ENCODE measurements at regions not wholly inside any gene's neighbourhood (a gene's known extent, or its start where the extent isn't known, plus 50 kb on each side); places are given as distances from the start of the nearest gene placed in this dataset.

DNA sequence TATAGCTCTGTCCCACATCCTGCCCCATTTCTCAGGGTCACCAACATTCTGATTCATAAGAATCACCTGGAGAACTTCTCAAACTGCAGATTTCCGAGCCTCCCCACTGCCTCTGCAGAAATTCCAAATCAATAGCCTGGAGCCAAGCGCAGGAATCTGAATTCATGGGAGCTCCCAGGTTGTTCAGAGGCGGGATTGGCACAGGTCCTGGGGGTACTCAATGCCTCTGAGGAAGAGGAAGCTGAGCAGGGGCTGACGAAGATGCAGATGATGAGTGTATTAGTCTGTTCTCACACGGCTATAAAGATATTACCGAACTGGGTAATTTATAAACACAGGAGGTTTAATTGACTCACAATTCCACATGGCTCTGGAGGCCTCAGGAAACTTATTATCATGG lies 455.5 kb downstream of the MATN1 start:
- no peaks in the 10 kb centered on the region for H3K27me3 ChIP-seq (ENCODE audit: control insufficient read depth in 4 of 4, insufficient read depth in 4 of 4, low read length in 3 of 4)
- no peak overlapping the region for H3K27ac ChIP-seq (ENCODE audit: low read depth in 1 of 2, low read length in 2 of 2)
- 85% methylated on average over 6 of the region's 6 CpGs for WGBS
- TF ChIP-seq JUND (IDR thresholded peaks at IDR 0.05), result no peak
- no peak for TF ChIP-seq HNF4A (conservative IDR thresholded peaks at IDR 0.05)
- TF ChIP-seq, protein P1, sequence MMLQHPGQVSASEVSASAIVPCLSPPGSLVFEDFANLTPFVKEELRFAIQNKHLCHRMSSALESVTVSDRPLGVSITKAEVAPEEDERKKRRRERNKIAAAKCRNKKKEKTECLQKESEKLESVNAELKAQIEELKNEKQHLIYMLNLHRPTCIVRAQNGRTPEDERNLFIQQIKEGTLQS (IDR thresholded peaks at IDR 0.05), result no peak
- TF ChIP-seq, protein P2, sequence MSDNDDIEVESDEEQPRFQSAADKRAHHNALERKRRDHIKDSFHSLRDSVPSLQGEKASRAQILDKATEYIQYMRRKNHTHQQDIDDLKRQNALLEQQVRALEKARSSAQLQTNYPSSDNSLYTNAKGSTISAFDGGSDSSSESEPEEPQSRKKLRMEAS (IDR thresholded peaks at IDR 0.05), result no peak
- no peak for TF ChIP-seq TAF1 (conservative IDR thresholded peaks at IDR 0.05)
- TF ChIP-seq EGR1 (IDR thresholded peaks at IDR 0.05; ENCODE audit: low read depth in 2 of 2), result no peak
- TF ChIP-seq RAD21 (IDR thresholded peaks at IDR 0.05), result no peak
- TF ChIP-seq GABPA (IDR thresholded peaks at IDR 0.05 in 1 of 2, conservative IDR thresholded peaks at IDR 0.05 in 1 of 2), result no peak
- TF ChIP-seq FOXA2 (IDR thresholded peaks at IDR 0.05), result no peak
- TF ChIP-seq, protein P3, sequence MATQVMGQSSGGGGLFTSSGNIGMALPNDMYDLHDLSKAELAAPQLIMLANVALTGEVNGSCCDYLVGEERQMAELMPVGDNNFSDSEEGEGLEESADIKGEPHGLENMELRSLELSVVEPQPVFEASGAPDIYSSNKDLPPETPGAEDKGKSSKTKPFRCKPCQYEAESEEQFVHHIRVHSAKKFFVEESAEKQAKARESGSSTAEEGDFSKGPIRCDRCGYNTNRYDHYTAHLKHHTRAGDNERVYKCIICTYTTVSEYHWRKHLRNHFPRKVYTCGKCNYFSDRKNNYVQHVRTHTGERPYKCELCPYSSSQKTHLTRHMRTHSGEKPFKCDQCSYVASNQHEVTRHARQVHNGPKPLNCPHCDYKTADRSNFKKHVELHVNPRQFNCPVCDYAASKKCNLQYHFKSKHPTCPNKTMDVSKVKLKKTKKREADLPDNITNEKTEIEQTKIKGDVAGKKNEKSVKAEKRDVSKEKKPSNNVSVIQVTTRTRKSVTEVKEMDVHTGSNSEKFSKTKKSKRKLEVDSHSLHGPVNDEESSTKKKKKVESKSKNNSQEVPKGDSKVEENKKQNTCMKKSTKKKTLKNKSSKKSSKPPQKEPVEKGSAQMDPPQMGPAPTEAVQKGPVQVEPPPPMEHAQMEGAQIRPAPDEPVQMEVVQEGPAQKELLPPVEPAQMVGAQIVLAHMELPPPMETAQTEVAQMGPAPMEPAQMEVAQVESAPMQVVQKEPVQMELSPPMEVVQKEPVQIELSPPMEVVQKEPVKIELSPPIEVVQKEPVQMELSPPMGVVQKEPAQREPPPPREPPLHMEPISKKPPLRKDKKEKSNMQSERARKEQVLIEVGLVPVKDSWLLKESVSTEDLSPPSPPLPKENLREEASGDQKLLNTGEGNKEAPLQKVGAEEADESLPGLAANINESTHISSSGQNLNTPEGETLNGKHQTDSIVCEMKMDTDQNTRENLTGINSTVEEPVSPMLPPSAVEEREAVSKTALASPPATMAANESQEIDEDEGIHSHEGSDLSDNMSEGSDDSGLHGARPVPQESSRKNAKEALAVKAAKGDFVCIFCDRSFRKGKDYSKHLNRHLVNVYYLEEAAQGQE (IDR thresholded peaks at IDR 0.05), result no peak
- no peak for TF ChIP-seq YY1 (IDR thresholded peaks at IDR 0.05)
- no peak for TF ChIP-seq NR2F2 (IDR thresholded peaks at IDR 0.05)
- TF ChIP-seq RXRA (IDR thresholded peaks at IDR 0.05), result no peak
- TF ChIP-seq, protein P4, sequence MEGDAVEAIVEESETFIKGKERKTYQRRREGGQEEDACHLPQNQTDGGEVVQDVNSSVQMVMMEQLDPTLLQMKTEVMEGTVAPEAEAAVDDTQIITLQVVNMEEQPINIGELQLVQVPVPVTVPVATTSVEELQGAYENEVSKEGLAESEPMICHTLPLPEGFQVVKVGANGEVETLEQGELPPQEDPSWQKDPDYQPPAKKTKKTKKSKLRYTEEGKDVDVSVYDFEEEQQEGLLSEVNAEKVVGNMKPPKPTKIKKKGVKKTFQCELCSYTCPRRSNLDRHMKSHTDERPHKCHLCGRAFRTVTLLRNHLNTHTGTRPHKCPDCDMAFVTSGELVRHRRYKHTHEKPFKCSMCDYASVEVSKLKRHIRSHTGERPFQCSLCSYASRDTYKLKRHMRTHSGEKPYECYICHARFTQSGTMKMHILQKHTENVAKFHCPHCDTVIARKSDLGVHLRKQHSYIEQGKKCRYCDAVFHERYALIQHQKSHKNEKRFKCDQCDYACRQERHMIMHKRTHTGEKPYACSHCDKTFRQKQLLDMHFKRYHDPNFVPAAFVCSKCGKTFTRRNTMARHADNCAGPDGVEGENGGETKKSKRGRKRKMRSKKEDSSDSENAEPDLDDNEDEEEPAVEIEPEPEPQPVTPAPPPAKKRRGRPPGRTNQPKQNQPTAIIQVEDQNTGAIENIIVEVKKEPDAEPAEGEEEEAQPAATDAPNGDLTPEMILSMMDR (IDR thresholded peaks at IDR 0.05; ENCODE audit: low read depth, low read length, missing input control), result no peak
- no peak for TF ChIP-seq SP1 (IDR thresholded peaks at IDR 0.05)
- TF ChIP-seq FOXA1 (IDR thresholded peaks at IDR 0.05), result no peak
- no peak overlapping the region for H3K4me3 ChIP-seq (ENCODE audit: low read depth in 1 of 3, low read length in 3 of 3)
- DNase-seq (ENCODE audit: low spot score), result no peak
- H3K36me3 ChIP-seq (ENCODE audit: control insufficient read depth in 4 of 4, insufficient read depth in 3 of 4, low read depth in 1 of 4, low read length in 3 of 4), result no peaks in the 10 kb centered on the region
- H3K4me1 ChIP-seq (ENCODE audit: control insufficient read depth in 4 of 4, insufficient read depth in 4 of 4, low read length in 3 of 4), result no peaks in the 10 kb centered on the region
- no peak overlapping the region for H3K9ac ChIP-seq (ENCODE audit: low read depth in 1 of 2, low read length in 2 of 2)
- H3K9me3 ChIP-seq (ENCODE audit: control insufficient read depth in 4 of 4, low read length in 3 of 4), result no peaks in the 10 kb centered on the region

DNA sequence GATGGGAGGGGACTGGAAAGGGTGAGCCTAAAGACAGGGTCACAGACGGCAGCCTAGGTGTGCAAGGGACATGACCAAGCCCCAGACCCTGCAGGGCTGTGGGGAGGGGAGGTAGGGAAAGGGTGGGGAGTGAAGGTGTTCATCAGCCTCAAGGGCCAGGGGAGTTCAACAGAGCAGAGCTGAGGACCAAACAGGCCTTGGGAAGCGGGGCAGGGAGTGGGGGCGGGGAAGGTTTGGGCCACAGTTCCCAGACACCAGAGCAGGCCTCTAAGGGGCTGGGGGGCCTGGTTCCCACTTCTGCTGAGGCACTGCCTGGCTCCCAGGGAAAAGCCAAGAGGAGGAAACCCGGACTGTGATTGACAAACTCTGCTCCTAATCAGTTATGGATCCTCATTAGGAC lies 456.3 kb downstream of the MATN1 start:
- WGBS, result 88% methylated on average over 4 of the region's 4 CpGs
- DNase-seq (ENCODE audit: low spot score), result no peak

More for the DNA sequence above, 456.3 kb downstream of the MATN1 start:
- H3K27me3 ChIP-seq (ENCODE audit: control insufficient read depth in 4 of 4, insufficient read depth in 4 of 4, low read length in 3 of 4), result no peaks in the 10 kb centered on the region
- H3K4me1 ChIP-seq (ENCODE audit: control insufficient read depth in 4 of 4, insufficient read depth in 4 of 4, low read length in 3 of 4), result no peaks in the 10 kb centered on the region
- no peaks in the 10 kb centered on the region for H3K36me3 ChIP-seq (ENCODE audit: control insufficient read depth in 4 of 4, insufficient read depth in 3 of 4, low read depth in 1 of 4, low read length in 3 of 4)
- no peak overlapping the region for H3K9ac ChIP-seq (ENCODE audit: low read depth in 1 of 2, low read length in 2 of 2)
- TF ChIP-seq RAD21 (IDR thresholded peaks at IDR 0.05) (no peak), TAF1 (conservative IDR thresholded peaks at IDR 0.05) (no peak), JUND (IDR thresholded peaks at IDR 0.05) (no peak), RXRA (IDR thresholded peaks at IDR 0.05) (no peak), FOXA2 (IDR thresholded peaks at IDR 0.05) (no peak), NR2F2 (IDR thresholded peaks at IDR 0.05) (no peak)
- TF ChIP-seq, protein P4 (IDR thresholded peaks at IDR 0.05; ENCODE audit: low read depth, low read length, missing input control), result no peak
- TF ChIP-seq, protein P2 (IDR thresholded peaks at IDR 0.05), result no peak
- TF ChIP-seq, protein P1 (IDR thresholded peaks at IDR 0.05), result no peak
- TF ChIP-seq, protein P3 (IDR thresholded peaks at IDR 0.05), result no peak
- TF ChIP-seq, protein P5, sequence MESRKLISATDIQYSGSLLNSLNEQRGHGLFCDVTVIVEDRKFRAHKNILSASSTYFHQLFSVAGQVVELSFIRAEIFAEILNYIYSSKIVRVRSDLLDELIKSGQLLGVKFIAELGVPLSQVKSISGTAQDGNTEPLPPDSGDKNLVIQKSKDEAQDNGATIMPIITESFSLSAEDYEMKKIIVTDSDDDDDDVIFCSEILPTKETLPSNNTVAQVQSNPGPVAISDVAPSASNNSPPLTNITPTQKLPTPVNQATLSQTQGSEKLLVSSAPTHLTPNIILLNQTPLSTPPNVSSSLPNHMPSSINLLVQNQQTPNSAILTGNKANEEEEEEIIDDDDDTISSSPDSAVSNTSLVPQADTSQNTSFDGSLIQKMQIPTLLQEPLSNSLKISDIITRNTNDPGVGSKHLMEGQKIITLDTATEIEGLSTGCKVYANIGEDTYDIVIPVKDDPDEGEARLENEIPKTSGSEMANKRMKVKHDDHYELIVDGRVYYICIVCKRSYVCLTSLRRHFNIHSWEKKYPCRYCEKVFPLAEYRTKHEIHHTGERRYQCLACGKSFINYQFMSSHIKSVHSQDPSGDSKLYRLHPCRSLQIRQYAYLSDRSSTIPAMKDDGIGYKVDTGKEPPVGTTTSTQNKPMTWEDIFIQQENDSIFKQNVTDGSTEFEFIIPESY (IDR thresholded peaks at IDR 0.05), result no peak
- no peak overlapping the region for H3K27ac ChIP-seq (ENCODE audit: low read depth in 1 of 2, low read length in 2 of 2)
- no peak overlapping the region for H3K4me3 ChIP-seq (ENCODE audit: low read depth in 1 of 3, low read length in 3 of 3)
- H3K9me3 ChIP-seq (ENCODE audit: control insufficient read depth in 4 of 4, low read length in 3 of 4), result no peaks in the 10 kb centered on the region
